ENCODE measurements at regions not wholly inside any gene's neighbourhood (a gene's known extent, or its start where the extent isn't known, plus 50 kb on each side); places are given as distances from the start of the nearest gene placed in this dataset.

- DNase-seq (ENCODE audit: low spot score): no peak
- H3K36me3 ChIP-seq (ENCODE audit: control insufficient read depth in 4 of 4, insufficient read depth in 3 of 4, low read depth in 1 of 4, low read length in 3 of 4): no peaks in the 10 kb centered on the region
- 90% methylated on average over 4 of the region's 4 CpGs for WGBS
- no peaks in the 10 kb centered on the region for H3K27me3 ChIP-seq (ENCODE audit: control insufficient read depth in 4 of 4, insufficient read depth in 4 of 4, low read length in 3 of 4)
- no peak for TF ChIP-seq JUND (IDR thresholded peaks at IDR 0.05)
- TF ChIP-seq FOXA2 (IDR thresholded peaks at IDR 0.05): no peak
- no peak for TF ChIP-seq NR2F2 (IDR thresholded peaks at IDR 0.05)
- no peak for TF ChIP-seq HNF4G (IDR thresholded peaks at IDR 0.05)
- TF ChIP-seq REST (IDR thresholded peaks at IDR 0.05): no peak
- TF ChIP-seq ATF3 (IDR thresholded peaks at IDR 0.05): no peak
- no peak for TF ChIP-seq EGR1 (IDR thresholded peaks at IDR 0.05; ENCODE audit: low read depth in 2 of 2)
- TF ChIP-seq GABPA (IDR thresholded peaks at IDR 0.05 in 1 of 2, conservative IDR thresholded peaks at IDR 0.05 in 1 of 2): no peak
- TF ChIP-seq RXRA (IDR thresholded peaks at IDR 0.05): no peak
- TF ChIP-seq MAX (IDR thresholded peaks at IDR 0.05): no peak
- TF ChIP-seq SP1 (IDR thresholded peaks at IDR 0.05): no peak
- TF ChIP-seq FOXA1 (IDR thresholded peaks at IDR 0.05): no peak
- no peak for TF ChIP-seq YY1 (IDR thresholded peaks at IDR 0.05)
- H3K27ac ChIP-seq (ENCODE audit: low read depth in 1 of 2, low read length in 2 of 2): no peak overlapping the region
- no peak overlapping the region for H3K9ac ChIP-seq (ENCODE audit: low read depth in 1 of 2, low read length in 2 of 2)
- H3K9me3 ChIP-seq (ENCODE audit: control insufficient read depth in 4 of 4, low read length in 3 of 4): no peaks in the 10 kb centered on the region
- H3K4me3 ChIP-seq (ENCODE audit: low read depth in 1 of 3, low read length in 3 of 3): no peak overlapping the region
- no peaks in the 10 kb centered on the region for H3K4me1 ChIP-seq (ENCODE audit: control insufficient read depth in 4 of 4, insufficient read depth in 4 of 4, low read length in 3 of 4)
Observed at GRCh38 chr4:23572382-23572781, 317.5 kb downstream of the PPARGC1A start.

- Histone ChIP-seq H3K27me3 (ENCODE audit: control insufficient read depth in 4 of 4, insufficient read depth in 4 of 4, low read length in 3 of 4) (no peaks in the 10 kb centered on the region), H3K4me1 (ENCODE audit: control insufficient read depth in 4 of 4, insufficient read depth in 4 of 4, low read length in 3 of 4) (no peaks in the 10 kb centered on the region), H3K4me3 (ENCODE audit: low read depth in 1 of 3, low read length in 3 of 3) (no peak overlapping the region), H3K9ac (ENCODE audit: low read depth in 1 of 2, low read length in 2 of 2) (no peak overlapping the region), H3K27ac (ENCODE audit: low read depth in 1 of 2, low read length in 2 of 2) (no peak overlapping the region), H3K9me3 (ENCODE audit: control insufficient read depth in 4 of 4, low read length in 3 of 4) (no peaks in the 10 kb centered on the region), H3K36me3 (ENCODE audit: control insufficient read depth in 4 of 4, insufficient read depth in 3 of 4, low read depth in 1 of 4, low read length in 3 of 4) (no peaks in the 10 kb centered on the region)
- no peak for TF ChIP-seq HNF4A (conservative IDR thresholded peaks at IDR 0.05)
- TF ChIP-seq NR2F2 (IDR thresholded peaks at IDR 0.05): no peak
- no peak for TF ChIP-seq MAX (IDR thresholded peaks at IDR 0.05)
- no peak for TF ChIP-seq RAD21 (IDR thresholded peaks at IDR 0.05)
- TF ChIP-seq EGR1 (IDR thresholded peaks at IDR 0.05; ENCODE audit: low read depth in 2 of 2): no peak
- no peak for TF ChIP-seq FOXA1 (IDR thresholded peaks at IDR 0.05)
- no peak for TF ChIP-seq JUND (IDR thresholded peaks at IDR 0.05)
- TF ChIP-seq CTCF (IDR thresholded peaks at IDR 0.05; ENCODE audit: low read depth, low read length, missing input control): no peak
- no peak for TF ChIP-seq FOXA2 (IDR thresholded peaks at IDR 0.05)
- TF ChIP-seq ZBTB33 (IDR thresholded peaks at IDR 0.05): no peak
- no peak for TF ChIP-seq RXRA (IDR thresholded peaks at IDR 0.05)
- TF ChIP-seq TAF1 (conservative IDR thresholded peaks at IDR 0.05): no peak
- no peak for TF ChIP-seq HNF4G (IDR thresholded peaks at IDR 0.05)
- no peak for TF ChIP-seq GABPA (IDR thresholded peaks at IDR 0.05 in 1 of 2, conservative IDR thresholded peaks at IDR 0.05 in 1 of 2)
- TF ChIP-seq REST (IDR thresholded peaks at IDR 0.05): no peak
- no peak for TF ChIP-seq SP1 (IDR thresholded peaks at IDR 0.05)
- no peak for TF ChIP-seq YY1 (IDR thresholded peaks at IDR 0.05)
- no peak for DNase-seq (ENCODE audit: low spot score)
Observed at GRCh38 chr4:23567338-23567737, 322.5 kb downstream of the PPARGC1A start.
